Fibroblast of the conjunctiva (primary cell): ENCODE measurements at regions not wholly inside any gene's neighbourhood (a gene's known extent, or its start where the extent isn't known, plus 50 kb on each side); places are given as distances from the start of the nearest gene placed in this dataset.
A peak's percentile ranks its signal among the peaks of the same experiment; 100 is the strongest.

Experiments used
- DNase-seq: peaks from one replicate; pipeline ENCODE4 v3.0.0-alpha.2; 2010; ENCODE audit warnings: low read depth

GRCh38 chr2:12316476-12316875 lies 400.3 kb upstream of the TRIB2 start:
- DNase-seq = no peak

GRCh38 chr2:12317286-12317685 lies 399.4 kb upstream of the TRIB2 start:
- no peak for DNase-seq

DNA sequence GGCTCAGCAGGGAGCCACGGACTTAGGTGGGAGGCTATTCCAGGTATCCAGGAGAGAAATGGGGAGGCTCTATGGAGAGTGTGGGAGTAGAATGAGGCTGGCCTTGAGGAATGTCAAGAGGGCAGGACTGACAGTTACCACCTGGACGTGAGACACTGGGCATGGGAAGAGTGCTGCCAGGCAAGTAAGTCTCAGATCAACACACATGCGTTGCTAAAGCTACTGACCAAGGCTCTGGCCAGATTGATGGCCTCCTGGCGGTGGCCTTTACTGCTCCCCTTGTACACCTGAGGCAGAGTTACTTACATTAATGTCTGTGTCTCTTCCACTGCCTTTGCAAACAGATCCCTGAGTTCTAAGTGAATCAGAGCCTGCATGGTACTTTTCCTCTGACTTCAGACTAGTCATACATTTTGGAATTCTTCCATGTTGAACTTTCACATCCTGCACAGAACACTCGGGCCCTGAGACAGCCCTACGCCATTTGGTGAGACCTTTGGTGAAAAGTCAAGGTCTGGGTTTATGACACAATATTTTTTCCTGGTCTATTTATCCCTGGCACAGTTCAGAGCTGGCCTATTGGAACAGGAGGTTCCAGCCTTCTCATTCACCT lies 398.8 kb upstream of the TRIB2 start:
- DNase-seq = peak; percentile 75

GRCh38 chr2:12318427-12319057 lies 398.2 kb upstream of the TRIB2 start:
- no peak for DNase-seq

- DNase-seq = peak; percentile 40
Measured at GRCh38 chr2:12320027-12320734, 396.6 kb upstream of the TRIB2 start.

GRCh38 chr2:12320991-12321641 lies 395.6 kb upstream of the TRIB2 start:
- DNase-seq = peak; percentile 90

GRCh38 chr2:12321886-12322285 lies 394.9 kb upstream of the TRIB2 start:
- no peak for DNase-seq

GRCh38 chr2:12325806-12326205 lies 390.9 kb upstream of the TRIB2 start:
- no peak for DNase-seq

DNA sequence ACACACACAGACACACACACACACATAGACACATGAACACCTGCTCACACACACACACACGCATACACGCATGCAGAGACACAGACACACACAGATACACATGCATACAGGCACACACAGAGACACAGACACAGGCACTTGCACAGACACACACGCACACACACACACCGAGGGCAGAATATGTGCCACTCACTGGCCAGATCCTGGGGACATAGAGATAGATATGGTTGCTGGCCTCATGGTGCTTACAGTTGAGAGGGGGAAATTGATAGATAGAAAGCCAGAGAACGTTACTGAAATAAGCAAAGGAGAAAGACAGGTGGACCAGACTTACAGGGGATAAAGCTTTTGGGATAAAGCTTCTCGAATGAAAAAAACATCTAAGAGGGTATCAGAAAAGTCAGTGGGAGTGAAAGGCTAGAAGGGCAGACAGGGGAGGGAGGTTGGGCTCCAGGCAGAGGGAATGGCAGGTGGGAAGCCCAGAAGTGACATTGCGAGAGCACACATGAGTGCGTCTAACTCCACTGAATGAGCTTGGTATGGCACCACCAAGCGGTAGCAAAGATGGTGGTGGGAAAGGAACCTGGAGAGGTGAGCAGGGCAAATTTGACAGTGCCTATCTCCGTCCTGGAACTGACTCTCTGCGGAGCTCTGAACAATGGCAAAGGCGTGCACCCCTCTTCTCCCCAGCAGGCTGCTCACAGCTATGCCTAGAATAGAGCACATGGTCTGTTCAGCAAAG lies 390.1 kb upstream of the TRIB2 start:
- no peak for DNase-seq

DNA sequence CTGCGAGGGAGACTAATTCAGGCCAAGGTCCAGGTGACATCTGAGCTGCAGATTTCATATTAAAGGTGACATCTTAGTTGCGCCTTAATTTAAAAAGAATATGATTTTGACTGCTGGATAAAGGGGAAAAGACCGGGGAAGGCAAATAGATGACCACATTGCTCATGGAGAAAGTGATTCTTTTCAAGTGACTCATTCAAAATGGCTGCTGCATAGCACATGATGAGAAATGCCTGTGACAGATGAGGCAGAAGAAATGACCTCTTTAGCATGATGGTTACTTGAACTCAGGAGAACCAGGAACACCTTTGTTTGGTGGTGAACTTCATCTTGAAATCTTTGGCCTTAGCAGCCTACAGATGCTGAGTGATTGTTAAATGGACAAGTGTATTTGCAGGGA lies 385.8 kb upstream of the TRIB2 start:
- no peak for DNase-seq

GRCh38 chr2:12331698-12332097 lies 385.0 kb upstream of the TRIB2 start:
- no peak for DNase-seq

GRCh38 chr2:12333293-12333692 lies 383.4 kb upstream of the TRIB2 start:
- DNase-seq = no peak

DNA sequence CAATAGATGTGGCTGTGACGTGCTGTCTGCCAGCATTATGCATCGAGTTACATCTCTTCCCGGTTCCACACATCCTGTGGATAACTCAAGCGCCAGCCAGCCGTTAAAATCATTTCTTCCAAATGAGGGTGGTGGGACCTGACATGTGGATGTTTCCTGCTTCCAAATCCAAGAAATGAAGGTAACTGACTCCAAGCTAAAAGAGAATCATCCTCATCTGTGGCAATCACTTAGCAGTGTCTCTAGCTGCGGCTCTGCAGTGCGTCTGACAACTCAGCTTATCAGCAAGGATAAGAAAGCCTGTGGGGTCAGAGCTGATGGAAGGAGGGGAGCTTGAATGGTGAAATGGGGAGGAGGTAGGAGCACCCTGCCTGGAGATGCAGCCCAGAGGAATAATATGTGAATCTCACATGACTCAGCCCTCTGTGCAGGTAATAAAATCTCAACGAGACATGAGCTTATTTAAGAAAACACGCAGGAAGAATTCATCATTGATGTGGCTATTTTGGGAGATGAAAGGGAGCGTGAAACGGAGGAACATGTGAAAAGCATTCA lies 382.2 kb upstream of the TRIB2 start:
- DNase-seq = no peak

GRCh38 chr2:12335131-12335530 lies 381.6 kb upstream of the TRIB2 start:
- no peak for DNase-seq

GRCh38 chr2:12335995-12336394 lies 380.7 kb upstream of the TRIB2 start:
- DNase-seq = no peak

DNA sequence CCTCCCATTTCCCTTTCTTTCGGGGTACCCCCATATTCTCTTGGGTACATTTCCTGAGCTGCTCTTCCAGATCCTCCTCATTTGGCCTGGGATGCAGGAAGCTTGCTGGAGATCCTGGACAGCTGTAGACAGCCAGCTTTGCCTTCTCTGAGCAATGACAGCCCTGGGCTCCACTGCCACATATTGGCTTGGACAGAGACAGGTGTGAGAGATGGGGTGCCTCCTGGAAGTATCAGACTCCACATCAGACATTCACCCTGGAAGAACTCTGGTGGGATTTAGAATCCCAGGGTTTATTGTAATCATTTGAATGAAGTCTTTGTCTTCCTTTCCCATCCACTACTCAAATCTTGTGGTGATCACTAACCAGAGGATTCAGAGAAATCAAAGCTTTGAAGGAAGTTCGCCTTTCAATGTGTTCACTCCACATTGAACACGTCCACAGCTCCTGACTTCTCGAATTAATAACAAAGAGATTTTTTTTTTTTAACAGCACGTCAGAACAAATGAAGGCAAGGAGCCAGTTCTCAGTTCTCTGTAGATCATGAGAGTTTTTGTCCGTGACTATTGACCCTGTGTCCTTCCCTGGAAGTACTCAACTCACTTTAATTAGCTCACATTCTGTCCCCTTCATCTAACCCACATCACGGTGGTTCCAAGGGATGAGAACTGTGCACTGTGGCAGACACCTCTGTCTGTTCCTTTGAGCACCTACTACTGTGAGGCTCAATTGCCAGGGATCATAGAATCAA lies 377.6 kb upstream of the TRIB2 start:
- DNase-seq = no peak

- no peak for DNase-seq
Measured at GRCh38 chr2:12340164-12340563, 376.6 kb upstream of the TRIB2 start.

DNA sequence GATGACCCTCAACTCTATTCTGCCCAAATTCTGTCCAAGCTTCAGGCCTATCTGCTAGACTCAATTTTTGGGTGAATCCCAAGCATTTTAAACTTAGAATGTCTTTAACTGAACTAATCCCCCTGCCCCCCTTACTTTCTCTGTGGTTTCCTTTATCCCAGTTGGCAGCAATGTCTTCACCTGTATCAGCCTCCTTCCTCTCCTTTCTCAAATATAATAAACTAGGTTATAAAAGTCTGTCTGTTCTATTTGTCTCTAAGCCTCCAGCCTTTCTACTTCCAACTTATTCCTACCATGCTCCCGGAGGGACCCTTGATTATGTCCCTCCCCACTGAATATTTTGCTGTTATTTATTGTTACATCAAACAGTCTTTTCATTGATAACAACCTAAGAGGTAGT lies 375.5 kb upstream of the TRIB2 start:
- no peak for DNase-seq

GRCh38 chr2:12341920-12342319 lies 374.8 kb upstream of the TRIB2 start:
- no peak for DNase-seq

- no peak for DNase-seq
Measured at GRCh38 chr2:12343141-12343540, 373.6 kb upstream of the TRIB2 start.

DNA sequence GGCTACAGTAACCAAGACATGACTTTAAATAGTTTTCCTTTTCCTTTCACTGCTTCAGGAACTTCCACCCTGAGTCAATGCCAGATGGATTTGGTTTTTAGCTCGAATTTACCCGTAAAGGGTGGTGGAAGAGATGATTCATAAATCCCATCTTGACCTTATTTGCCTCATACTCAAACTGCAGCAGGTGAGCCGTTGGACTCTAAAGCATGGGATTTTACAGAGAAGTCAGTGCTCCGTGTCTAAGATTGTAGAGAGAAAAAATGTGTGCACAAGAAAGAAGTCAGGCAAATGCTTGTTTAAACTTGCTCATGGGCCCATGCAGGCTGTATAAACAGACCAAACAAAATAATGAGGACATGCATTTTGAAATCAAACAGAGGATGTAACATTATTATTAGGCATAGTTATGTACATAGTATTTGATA lies 369.7 kb upstream of the TRIB2 start:
- no peak for DNase-seq
